OCI-LY7 (cell line): ENCODE measurements at regions not wholly inside any gene's neighbourhood (a gene's known extent, or its start where the extent isn't known, plus 50 kb on each side); places are given as distances from the start of the nearest gene placed in this dataset.

ENCODE experiments used
- BruUV-seq: library from RNA; stranded (reverse); fragments of 400-500 nt; replicated peaks from 2 replicates; lab custom pipeline; 2021; lab: Mats Ljungman, UMichigan
- CTCF ChIA-PET: fragments of 300-600 bp; sonication (Branson Sonifier 250); formaldehyde crosslinking; loops from one replicate; lab custom pipeline; 2022; ENCODE audit warnings: antibody characterized with exemption; ENCODE audit not compliant: unreplicated experiment; lab: Charles Lee
- POLR2A ChIA-PET: fragments of 300-600 bp; sonication (Branson Sonifier 250); formaldehyde crosslinking; loops from one replicate; lab custom pipeline; 2022; ENCODE audit warnings: antibody characterized with exemption; lab: Charles Lee
- DNase-seq: peaks from one replicate; pipeline ENCODE4 v3.0.0-alpha.2; 2015; ENCODE audit warnings: low spot score
- H2AFZ ChIP-seq: fragments of 200-600 bp; sonication (generic), shearing (Covaris generic); 2 replicates; pipeline ENCODE4 v1.6.1; 2014; ENCODE audit warnings: mild to moderate bottlenecking, antibody characterized with exemption, low read length, moderate library complexity
- H3K27ac ChIP-seq: fragments of 200-600 bp; sonication (generic); 2 replicates; pipeline ENCODE4 v1.5.1; 2014; ENCODE audit warnings: mixed run types, low read depth, mild to moderate bottlenecking, moderate library complexity, low read length, inconsistent platforms; ENCODE audit not compliant: poor library complexity, severe bottlenecking
- H3K36me3 ChIP-seq: fragments of 200-600 bp; sonication (generic); 2 replicates; pipeline ENCODE4 v1.6.1; 2014; ENCODE audit warnings: mild to moderate bottlenecking, antibody characterized with exemption, low read length, moderate library complexity, mixed read lengths; ENCODE audit not compliant: insufficient read depth
- H3K4me1 ChIP-seq: fragments of 200-600 bp; sonication (generic); 2 replicates; pipeline ENCODE4 v1.5.1; 2014; ENCODE audit warnings: mild to moderate bottlenecking, low read length; ENCODE audit not compliant: insufficient read depth, poor library complexity, severe bottlenecking
- H3K4me2 ChIP-seq: fragments of 200-600 bp; sonication (generic); 2 replicates; pipeline ENCODE4 v1.6.1; 2014; ENCODE audit warnings: mild to moderate bottlenecking, low read length
- H3K4me3 ChIP-seq: fragments of 200-600 bp; sonication (generic); 2 replicates; pipeline ENCODE4 v1.5.1; 2014; ENCODE audit warnings: mild to moderate bottlenecking, low read depth, low read length; ENCODE audit not compliant: poor library complexity, severe bottlenecking
- H3K79me2 ChIP-seq: fragments of 200-600 bp; sonication (generic); 2 replicates; pipeline ENCODE4 v1.6.1; 2016; ENCODE audit warnings: low read depth, mild to moderate bottlenecking, low read length, moderate library complexity, mixed read lengths; ENCODE audit not compliant: insufficient read depth
- H3K9me2 ChIP-seq: fragments of 200-600 bp; sonication (generic); 2 replicates; pipeline ENCODE4 v1.6.1; 2016; ENCODE audit warnings: mild to moderate bottlenecking, low read length, mixed read lengths; ENCODE audit not compliant: insufficient read depth
- H3K9me3 ChIP-seq: fragments of 200-600 bp; sonication (generic); 2 replicates; pipeline ENCODE4 v1.6.1; 2014; ENCODE audit warnings: mild to moderate bottlenecking, mixed run types, low read length, mixed read lengths
- H4K20me1 ChIP-seq: fragments of 200-600 bp; sonication (generic); 2 replicates; pipeline ENCODE4 v1.6.1; 2014; ENCODE audit warnings: mild to moderate bottlenecking, antibody characterized with exemption, low read length, moderate library complexity, mixed read lengths; ENCODE audit not compliant: insufficient read depth
- CTCF ChIP-seq: fragments of 200-600 bp; sonication (generic); conservative IDR thresholded peaks from 2 replicates; pipeline ENCODE4 v1.5.1; 2014; ENCODE audit warnings: mild to moderate bottlenecking, antibody characterized with exemption, low read length, moderate library complexity, mixed read lengths
- EZH2phosphoT487 ChIP-seq: fragments of 200-600 bp; sonication (generic); IDR thresholded peaks from 2 replicates; pipeline ENCODE4 v1.6.1; 2018; ENCODE audit warnings: low read depth, borderline replicate concordance, mild to moderate bottlenecking, mixed run types, antibody characterized with exemption, low read length, moderate library complexity, mixed read lengths
- intact Hi-C: fragments of 100-400 bp; cut with micrococcal nuclease; formaldehyde crosslinking; loops from one replicate; pipeline ENCODE4 v1.10.0; 2022; ENCODE audit not compliant: unreplicated experiment

GRCh38 chr1:113226148-113226547 lies 153.2 kb downstream of the LRIG2 start:
- H3K27ac ChIP-seq = no peak overlapping the region
- DNase-seq = no peak
- TF ChIP-seq CTCF = no peak
- no peak for TF ChIP-seq EZH2phosphoT487
- intact Hi-C loops = no loop called here
- H3K4me2 ChIP-seq = no peak overlapping the region
- no peak overlapping the region for H3K4me3 ChIP-seq
- ChIA-PET POLR2A (no interaction called here), CTCF (no interaction called here)
- H3K9me3 ChIP-seq = no peaks in the 10 kb centered on the region
- H2AFZ ChIP-seq = no peak overlapping the region
- BruUV-seq = no TSS peak
- no peaks in the 10 kb centered on the region for H4K20me1 ChIP-seq
- H3K79me2 ChIP-seq = no peaks in the 10 kb centered on the region
- no peaks in the 10 kb centered on the region for H3K9me2 ChIP-seq
- no peaks in the 10 kb centered on the region for H3K36me3 ChIP-seq
- no peaks in the 10 kb centered on the region for H3K4me1 ChIP-seq

DNA sequence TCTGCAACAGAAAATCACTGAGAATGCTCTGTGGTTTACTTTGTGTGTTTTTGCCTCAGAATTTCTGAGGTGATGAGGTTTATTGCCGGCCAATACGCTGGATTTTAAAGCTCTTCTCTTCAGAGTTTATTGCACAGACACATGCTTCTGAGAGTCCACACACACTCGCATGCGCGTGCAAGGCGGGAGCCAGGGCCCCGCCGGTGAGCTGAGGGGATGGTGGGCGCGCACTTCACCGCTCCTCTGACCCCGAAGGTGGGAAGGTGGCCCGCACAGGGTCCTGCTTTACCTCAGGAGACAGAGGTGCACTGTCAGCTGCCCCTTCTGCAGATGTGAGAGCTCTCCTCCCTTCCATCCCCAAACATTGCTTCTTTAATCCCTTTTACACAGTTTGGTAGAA lies 158.4 kb upstream of the MAGI3 start:
- ChIA-PET CTCF (no interaction called here), POLR2A (interaction anchor here (0.7 kb wide), 1 partner anchor 358 kb away, joined by 3 read pairs; no protein-coding TSS in a partner anchor)
- H4K20me1 ChIP-seq = no peaks in the 10 kb centered on the region
- no peak for TF ChIP-seq CTCF
- no peak for TF ChIP-seq EZH2phosphoT487
- H3K4me2 ChIP-seq = no peak overlapping the region
- no TSS peak for BruUV-seq
- H3K9me3 ChIP-seq = no peaks in the 10 kb centered on the region
- H3K27ac ChIP-seq = no peak overlapping the region
- H3K9me2 ChIP-seq = no peaks in the 10 kb centered on the region
- no peaks in the 10 kb centered on the region for H3K79me2 ChIP-seq
- H3K4me3 ChIP-seq = no peak overlapping the region
- H3K36me3 ChIP-seq = no peaks in the 10 kb centered on the region
- intact Hi-C loops = no loop called here
- H3K4me1 ChIP-seq = no peaks in the 10 kb centered on the region
- DNase-seq = no peak
- H2AFZ ChIP-seq = no peak overlapping the region

- H3K27ac ChIP-seq = no peak overlapping the region
- no peaks in the 10 kb centered on the region for H3K79me2 ChIP-seq
- intact Hi-C loops = no loop called here
- H4K20me1 ChIP-seq = no peaks in the 10 kb centered on the region
- H3K4me2 ChIP-seq = no peak overlapping the region
- ChIA-PET POLR2A (no interaction called here), CTCF (no interaction called here)
- no peaks in the 10 kb centered on the region for H3K9me3 ChIP-seq
- no peak overlapping the region for H2AFZ ChIP-seq
- no peaks in the 10 kb centered on the region for H3K36me3 ChIP-seq
- H3K4me1 ChIP-seq = no peaks in the 10 kb centered on the region
- no peak for DNase-seq
- no peak overlapping the region for H3K4me3 ChIP-seq
- H3K9me2 ChIP-seq = no peaks in the 10 kb centered on the region
- BruUV-seq = no TSS peak
- no peak for TF ChIP-seq CTCF
- no peak for TF ChIP-seq EZH2phosphoT487
Observed at GRCh38 chr1:113233441-113233840, 156.9 kb upstream of the MAGI3 start.
